ENCODE measurements at regions not wholly inside any gene's neighbourhood (a gene's known extent, or its start where the extent isn't known, plus 50 kb on each side); places are given as distances from the start of the nearest gene placed in this dataset.

DNA sequence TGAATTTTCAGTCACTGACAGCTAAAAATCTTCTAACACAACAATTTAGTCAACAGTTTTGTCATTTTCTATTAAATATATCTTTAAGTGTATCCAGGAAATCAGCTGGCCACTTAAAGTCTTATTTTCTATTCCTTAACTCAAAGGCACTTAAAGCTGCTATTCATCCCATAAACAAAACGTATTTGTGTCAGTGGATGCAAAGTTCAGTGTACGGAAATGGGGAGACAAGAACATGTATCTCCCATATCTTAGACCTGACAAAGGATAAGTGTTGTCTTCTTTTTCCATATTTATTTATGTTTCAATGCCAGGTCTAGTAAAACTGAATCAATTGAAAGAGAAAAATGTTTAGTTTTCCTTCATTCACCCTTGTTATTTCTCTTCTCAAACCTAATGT, 409.8 kb upstream of the KLHL1 start:
- TF ChIP-seq EP300 (IDR thresholded peaks at IDR 0.05): no peak
- TF ChIP-seq, protein P1, sequence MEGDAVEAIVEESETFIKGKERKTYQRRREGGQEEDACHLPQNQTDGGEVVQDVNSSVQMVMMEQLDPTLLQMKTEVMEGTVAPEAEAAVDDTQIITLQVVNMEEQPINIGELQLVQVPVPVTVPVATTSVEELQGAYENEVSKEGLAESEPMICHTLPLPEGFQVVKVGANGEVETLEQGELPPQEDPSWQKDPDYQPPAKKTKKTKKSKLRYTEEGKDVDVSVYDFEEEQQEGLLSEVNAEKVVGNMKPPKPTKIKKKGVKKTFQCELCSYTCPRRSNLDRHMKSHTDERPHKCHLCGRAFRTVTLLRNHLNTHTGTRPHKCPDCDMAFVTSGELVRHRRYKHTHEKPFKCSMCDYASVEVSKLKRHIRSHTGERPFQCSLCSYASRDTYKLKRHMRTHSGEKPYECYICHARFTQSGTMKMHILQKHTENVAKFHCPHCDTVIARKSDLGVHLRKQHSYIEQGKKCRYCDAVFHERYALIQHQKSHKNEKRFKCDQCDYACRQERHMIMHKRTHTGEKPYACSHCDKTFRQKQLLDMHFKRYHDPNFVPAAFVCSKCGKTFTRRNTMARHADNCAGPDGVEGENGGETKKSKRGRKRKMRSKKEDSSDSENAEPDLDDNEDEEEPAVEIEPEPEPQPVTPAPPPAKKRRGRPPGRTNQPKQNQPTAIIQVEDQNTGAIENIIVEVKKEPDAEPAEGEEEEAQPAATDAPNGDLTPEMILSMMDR (IDR thresholded peaks at IDR 0.05): no peak

Data from tibial nerve (tissue), 4 donors.